Adrenal gland (tissue), 5 donors: ENCODE measurements at regions not wholly inside any gene's neighbourhood (a gene's known extent, or its start where the extent isn't known, plus 50 kb on each side); places are given as distances from the start of the nearest gene placed in this dataset.
"Not testable (repeated sequence)": the region's sequence is repeated elsewhere in the genome, so short reads cannot be mapped to it uniquely, and the experiment has no call there.

Experiments
- POLR2A ChIP-seq, 2 donors: fragments of 450-650 bp; IDR thresholded peaks; one replicate each; pipeline ENCODE4 v1.6.1; 2017; ENCODE audit warnings: antibody characterized with exemption in 2 of 2, mild to moderate bottlenecking in 2 of 2, moderate library complexity in 1 of 2
- TF ChIP-seq, protein P1 (sequence below), 6 experiments: fragments of 450-650 bp in 4 of 6; fragments of 200-600 bp in 2 of 6; sonication (generic) in 1 of 6; IDR thresholded peaks; 1 replicate in 5 of 6; 2 replicates in 1 of 6; pipeline versions ENCODE4 v1.5.1 to v1.8.0; 2016 to 2021; ENCODE audit warnings: antibody characterized with exemption in 6 of 6, mild to moderate bottlenecking in 2 of 6, moderate library complexity in 1 of 6
- donor health status: DM: no; HTN: no; CAD: no.

DNA sequence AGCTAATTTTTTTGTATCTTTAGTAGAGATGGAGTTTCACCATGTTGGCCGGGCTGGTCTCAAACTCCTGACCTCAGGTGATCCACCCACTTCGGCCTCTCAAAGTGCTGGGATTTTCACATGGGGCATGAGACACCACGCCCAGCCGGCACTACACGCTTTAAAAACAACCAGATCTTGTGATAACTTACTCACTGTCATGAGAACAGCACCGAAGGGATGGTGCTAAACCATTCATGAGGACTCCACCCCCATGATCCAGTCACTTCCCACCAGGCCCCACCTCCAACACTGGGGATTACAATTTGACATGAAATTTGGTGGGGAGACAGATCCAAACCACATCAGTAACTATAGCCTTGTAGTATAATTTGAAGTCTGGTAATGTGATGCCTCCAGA lies 67.4 kb upstream of the ZNF169 start:
- TF ChIP-seq, protein P1, sequence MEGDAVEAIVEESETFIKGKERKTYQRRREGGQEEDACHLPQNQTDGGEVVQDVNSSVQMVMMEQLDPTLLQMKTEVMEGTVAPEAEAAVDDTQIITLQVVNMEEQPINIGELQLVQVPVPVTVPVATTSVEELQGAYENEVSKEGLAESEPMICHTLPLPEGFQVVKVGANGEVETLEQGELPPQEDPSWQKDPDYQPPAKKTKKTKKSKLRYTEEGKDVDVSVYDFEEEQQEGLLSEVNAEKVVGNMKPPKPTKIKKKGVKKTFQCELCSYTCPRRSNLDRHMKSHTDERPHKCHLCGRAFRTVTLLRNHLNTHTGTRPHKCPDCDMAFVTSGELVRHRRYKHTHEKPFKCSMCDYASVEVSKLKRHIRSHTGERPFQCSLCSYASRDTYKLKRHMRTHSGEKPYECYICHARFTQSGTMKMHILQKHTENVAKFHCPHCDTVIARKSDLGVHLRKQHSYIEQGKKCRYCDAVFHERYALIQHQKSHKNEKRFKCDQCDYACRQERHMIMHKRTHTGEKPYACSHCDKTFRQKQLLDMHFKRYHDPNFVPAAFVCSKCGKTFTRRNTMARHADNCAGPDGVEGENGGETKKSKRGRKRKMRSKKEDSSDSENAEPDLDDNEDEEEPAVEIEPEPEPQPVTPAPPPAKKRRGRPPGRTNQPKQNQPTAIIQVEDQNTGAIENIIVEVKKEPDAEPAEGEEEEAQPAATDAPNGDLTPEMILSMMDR (IDR thresholded peaks at IDR 0.05): not testable (repeated sequence)
- not testable (repeated sequence) for TF ChIP-seq POLR2A (IDR thresholded peaks at IDR 0.05)
